ENCODE measurements at regions not wholly inside any gene's neighbourhood (a gene's known extent, or its start where the extent isn't known, plus 50 kb on each side); places are given as distances from the start of the nearest gene placed in this dataset.

GRCh38 chr14:94884616-94885230, 114.8 kb upstream of the GSC start:
- DNase-seq: no peak

GRCh38 chr14:94882401-94882800, 112.5 kb upstream of the GSC start:
- no peak for DNase-seq

GRCh38 chr14:94880876-94881275, 111.0 kb upstream of the GSC start:
- DNase-seq: no peak

GRCh38 chr14:94880106-94880505, 110.2 kb upstream of the GSC start:
- DNase-seq: no peak

- no peak for DNase-seq
Measured at GRCh38 chr14:94879537-94879936, 109.6 kb upstream of the GSC start.

GRCh38 chr14:94876306-94876705, 106.4 kb upstream of the GSC start:
- DNase-seq: no peak

GRCh38 chr14:94875256-94875655, 105.3 kb upstream of the GSC start:
- DNase-seq: no peak

GRCh38 chr14:94868772-94869072, 98.8 kb upstream of the GSC start:
- DNase-seq: no peak

- DNase-seq: no peak
Measured at GRCh38 chr14:94867946-94868771, 98.2 kb upstream of the GSC start.

GRCh38 chr14:94867209-94867608, 97.3 kb upstream of the GSC start:
- DNase-seq: no peak

- DNase-seq: no peak
Measured at GRCh38 chr14:94864387-94865195, 94.7 kb upstream of the GSC start.

GRCh38 chr14:94863366-94863765, 93.5 kb upstream of the GSC start:
- DNase-seq: no peak

- no peak for DNase-seq
Measured at GRCh38 chr14:94857950-94858349, 88.0 kb upstream of the GSC start.

- DNase-seq: no peak
Measured at GRCh38 chr14:94853920-94854319, 84.0 kb upstream of the GSC start.

- DNase-seq: peak; percentile 86
Measured at GRCh38 chr14:94850309-94851211, 80.6 kb upstream of the GSC start.

GRCh38 chr14:94844593-94845152, 74.8 kb upstream of the GSC start:
- DNase-seq: no peak

- no peak for DNase-seq
Measured at GRCh38 chr14:94840467-94840866, 70.6 kb upstream of the GSC start.

GRCh38 chr14:94839348-94839747, 69.4 kb upstream of the GSC start:
- no peak for DNase-seq

- no peak for DNase-seq
Measured at GRCh38 chr14:94836849-94837248, 66.9 kb upstream of the GSC start.

GRCh38 chr14:94833633-94834032, 63.7 kb upstream of the GSC start:
- DNase-seq: no peak

GRCh38 chr14:94831085-94831484, 61.2 kb upstream of the GSC start:
- DNase-seq: no peak

GRCh38 chr14:94827711-94828447, 58.0 kb upstream of the GSC start:
- no peak for DNase-seq

Data from NCI-H1105 treated with DMSO at 0.1 percent for 48 hours (cell line).